HepG2 (cell line): ENCODE measurements at regions not wholly inside any gene's neighbourhood (a gene's known extent, or its start where the extent isn't known, plus 50 kb on each side); places are given as distances from the start of the nearest gene placed in this dataset.

ENCODE experiments used
- FOXP4 ChIP-seq: sonication (generic); formaldehyde crosslinking; IDR thresholded peaks from 2 replicates; pipeline ENCODE4 v1.4.0; 2020; ENCODE audit warnings: missing genetic modification reagents
- MLX ChIP-seq: IDR thresholded peaks from 2 replicates; pipeline ENCODE4 v1.6.1; 2016
- PRDM4 ChIP-seq: sonication (generic); formaldehyde crosslinking; IDR thresholded peaks from 2 replicates; pipeline ENCODE4 v1.9.0; 2021; ENCODE audit warnings: missing genetic modification reagents, borderline replicate concordance
- SALL1 ChIP-seq: sonication (generic); formaldehyde crosslinking; IDR thresholded peaks from 2 replicates; pipeline ENCODE4 v1.8.0; 2022; ENCODE audit warnings: mild to moderate bottlenecking, missing genetic modification reagents
- USF2 ChIP-seq, 2 experiments: sonication (generic) in 1 of 2; formaldehyde crosslinking in 1 of 2; IDR thresholded peaks; 2 replicates each; pipeline versions ENCODE4 v1.5.1 to v1.6.1; 2011 to 2020; ENCODE audit warnings: borderline replicate concordance in 1 of 2, low read depth in 1 of 2, low read length in 1 of 2, mild to moderate bottlenecking in 1 of 2, missing genetic modification reagents in 1 of 2, moderate library complexity in 1 of 2
- ZBTB7B ChIP-seq: sonication (generic); formaldehyde crosslinking; IDR thresholded peaks from 2 replicates; pipeline ENCODE4 v1.4.0; 2020; ENCODE audit warnings: missing genetic modification reagents
- ZNF281 ChIP-seq: sonication (generic); formaldehyde crosslinking; IDR thresholded peaks from 2 replicates; pipeline ENCODE4 v1.4.0; 2020; ENCODE audit warnings: missing genetic modification reagents, borderline replicate concordance

GRCh38 chr10:78913219-78914059, 155.3 kb upstream of the ZMIZ1 start (continued):
- no peak for TF ChIP-seq MLX (CRISPR knock-in tag)
- TF ChIP-seq ZBTB7B (CRISPR knock-in tag), result 0 out of 2 replicates have a peak, but pooled peaks have one; percentile 67
- TF ChIP-seq ZNF281 (CRISPR knock-in tag), result peak; percentile 80; the same call in 1 of the 2 replicates
- no peak for TF ChIP-seq USF2 (IDR thresholded peaks at IDR 0.05; ENCODE audit: low read depth, low read length)
- no peak for TF ChIP-seq USF2 (CRISPR knock-in tag; IDR thresholded peaks at IDR 0.05; ENCODE audit: borderline replicate concordance)
- TF ChIP-seq FOXP4 (CRISPR knock-in tag), result 0 out of 2 replicates have a peak, but pooled peaks have one; percentile 45
- peak; percentile 42; the same call in 1 of the 2 replicates for TF ChIP-seq SALL1 (CRISPR knock-in tag)
- TF ChIP-seq PRDM4 (CRISPR knock-in tag), result no peak
